ENCODE measurements at regions not wholly inside any gene's neighbourhood (a gene's known extent, or its start where the extent isn't known, plus 50 kb on each side); places are given as distances from the start of the nearest gene placed in this dataset.

DNA sequence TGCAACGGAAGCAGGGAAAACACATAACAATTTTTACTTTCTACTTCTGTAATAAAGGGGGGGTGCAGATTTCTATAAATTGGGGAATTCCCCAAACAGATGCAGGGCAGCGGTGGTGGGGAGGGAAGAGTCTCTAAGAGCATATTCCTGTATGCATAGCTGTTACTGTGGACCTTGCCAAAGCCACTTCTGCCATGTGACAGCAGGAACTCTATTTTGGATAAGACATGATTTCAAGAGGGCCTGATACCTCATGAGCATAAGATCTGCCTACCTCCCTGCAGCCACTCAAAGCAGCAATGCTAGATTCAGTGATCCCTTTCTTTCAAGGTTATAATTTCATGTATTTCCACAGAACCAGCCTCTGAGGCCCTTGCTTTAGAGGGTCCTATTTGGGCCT is 86.2 kb upstream of the CNKSR3 start:
- no peak for DNase-seq
- no peak overlapping the region for H3K27ac ChIP-seq
- intact Hi-C loops (cut with DNase I) = no loop called here
- no peaks in the 10 kb centered on the region for H3K4me1 ChIP-seq
- H3K9ac ChIP-seq (ENCODE audit: low read depth in 2 of 2, low read length in 2 of 2) = no peak overlapping the region
- no peaks in the 10 kb centered on the region for H3K27me3 ChIP-seq
- H3K4me3 ChIP-seq = no peak overlapping the region
- H3K9me3 ChIP-seq = no peaks in the 10 kb centered on the region
- TF ChIP-seq, protein P1, sequence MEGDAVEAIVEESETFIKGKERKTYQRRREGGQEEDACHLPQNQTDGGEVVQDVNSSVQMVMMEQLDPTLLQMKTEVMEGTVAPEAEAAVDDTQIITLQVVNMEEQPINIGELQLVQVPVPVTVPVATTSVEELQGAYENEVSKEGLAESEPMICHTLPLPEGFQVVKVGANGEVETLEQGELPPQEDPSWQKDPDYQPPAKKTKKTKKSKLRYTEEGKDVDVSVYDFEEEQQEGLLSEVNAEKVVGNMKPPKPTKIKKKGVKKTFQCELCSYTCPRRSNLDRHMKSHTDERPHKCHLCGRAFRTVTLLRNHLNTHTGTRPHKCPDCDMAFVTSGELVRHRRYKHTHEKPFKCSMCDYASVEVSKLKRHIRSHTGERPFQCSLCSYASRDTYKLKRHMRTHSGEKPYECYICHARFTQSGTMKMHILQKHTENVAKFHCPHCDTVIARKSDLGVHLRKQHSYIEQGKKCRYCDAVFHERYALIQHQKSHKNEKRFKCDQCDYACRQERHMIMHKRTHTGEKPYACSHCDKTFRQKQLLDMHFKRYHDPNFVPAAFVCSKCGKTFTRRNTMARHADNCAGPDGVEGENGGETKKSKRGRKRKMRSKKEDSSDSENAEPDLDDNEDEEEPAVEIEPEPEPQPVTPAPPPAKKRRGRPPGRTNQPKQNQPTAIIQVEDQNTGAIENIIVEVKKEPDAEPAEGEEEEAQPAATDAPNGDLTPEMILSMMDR (IDR thresholded peaks at IDR 0.05) = no peak
- H3K36me3 ChIP-seq = no peaks in the 10 kb centered on the region

DNA sequence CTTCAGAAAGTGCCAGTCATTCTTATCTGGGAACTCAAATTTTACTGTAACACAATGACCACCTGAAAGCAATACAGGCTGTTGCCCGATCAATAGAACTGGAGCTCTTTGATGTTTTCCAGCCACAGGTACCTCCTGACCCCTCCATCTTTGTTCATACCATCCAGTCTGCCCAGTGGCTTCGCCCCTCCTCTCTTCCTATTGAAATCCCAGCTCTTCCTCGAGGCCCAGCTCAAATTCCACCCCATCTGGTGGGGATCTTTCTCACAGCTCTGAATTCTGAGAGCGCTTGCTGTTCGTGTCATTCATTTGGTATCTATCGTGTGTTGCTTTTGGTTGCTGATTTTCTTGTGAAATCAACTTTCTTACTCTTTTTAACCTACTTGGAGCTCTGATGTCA is 87.9 kb upstream of the CNKSR3 start:
- H3K27me3 ChIP-seq = no peaks in the 10 kb centered on the region
- no peak overlapping the region for H3K4me3 ChIP-seq
- DNase-seq = no peak
- no peaks in the 10 kb centered on the region for H3K4me1 ChIP-seq
- intact Hi-C loops (cut with DNase I) = no loop called here
- no peaks in the 10 kb centered on the region for H3K36me3 ChIP-seq
- no peak overlapping the region for H3K9ac ChIP-seq (ENCODE audit: low read depth in 2 of 2, low read length in 2 of 2)
- TF ChIP-seq, protein P1 (IDR thresholded peaks at IDR 0.05) = no peak
- no peaks in the 10 kb centered on the region for H3K9me3 ChIP-seq
- no peak overlapping the region for H3K27ac ChIP-seq

DNA sequence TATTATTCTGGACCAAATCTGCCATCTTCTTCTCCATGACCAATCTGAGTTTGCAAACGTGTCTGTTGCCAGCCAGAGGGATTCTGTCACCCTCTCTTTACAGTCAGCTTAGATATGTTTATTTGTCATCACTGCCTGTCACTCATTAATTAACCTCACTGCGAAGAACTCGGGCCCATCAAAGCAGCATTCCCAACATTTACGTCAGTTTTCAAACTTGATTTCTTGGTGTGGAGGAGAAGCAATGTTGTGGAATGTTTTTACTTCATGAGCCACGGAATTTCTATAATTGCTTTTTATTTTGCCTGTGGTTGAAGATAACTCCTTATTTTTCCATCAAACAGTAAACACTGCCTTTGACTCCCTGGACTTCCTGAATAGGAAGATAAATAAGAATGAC is 91.8 kb upstream of the CNKSR3 start:
- H3K27me3 ChIP-seq = no peaks in the 10 kb centered on the region
- intact Hi-C loops (cut with DNase I) = no loop called here
- DNase-seq = no peak
- H3K27ac ChIP-seq = no peak overlapping the region
- H3K9ac ChIP-seq (ENCODE audit: low read depth in 2 of 2, low read length in 2 of 2) = no peak overlapping the region
- no peaks in the 10 kb centered on the region for H3K36me3 ChIP-seq
- H3K9me3 ChIP-seq = no peaks in the 10 kb centered on the region
- no peaks in the 10 kb centered on the region for H3K4me1 ChIP-seq
- no peak overlapping the region for H3K4me3 ChIP-seq
- TF ChIP-seq, protein P1 (IDR thresholded peaks at IDR 0.05) = no peak

DNA sequence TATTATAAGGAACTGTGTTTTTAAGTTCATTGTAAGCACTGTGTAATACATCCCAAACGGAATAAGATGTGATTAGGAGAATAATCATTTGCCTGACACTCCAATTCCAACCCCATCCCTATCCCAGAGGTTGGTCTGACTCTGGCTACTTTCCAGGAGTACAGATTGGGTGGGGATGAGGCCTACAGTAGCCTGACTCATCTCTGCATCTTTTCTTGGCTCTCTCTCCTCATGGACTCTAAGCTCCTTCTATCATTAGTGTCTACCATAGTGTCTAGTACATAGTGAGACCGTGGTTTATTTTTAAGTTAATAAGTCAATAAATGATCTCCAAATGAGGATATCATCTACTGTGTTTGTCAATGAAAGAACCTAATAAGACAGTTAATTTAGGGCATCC is 92.2 kb upstream of the CNKSR3 start:
- H3K4me3 ChIP-seq = no peak overlapping the region
- intact Hi-C loops (cut with DNase I) = no loop called here
- H3K9me3 ChIP-seq = no peaks in the 10 kb centered on the region
- DNase-seq = no peak
- no peaks in the 10 kb centered on the region for H3K4me1 ChIP-seq
- H3K27ac ChIP-seq = no peak overlapping the region
- TF ChIP-seq, protein P1 (IDR thresholded peaks at IDR 0.05) = no peak
- H3K9ac ChIP-seq (ENCODE audit: low read depth in 2 of 2, low read length in 2 of 2) = no peak overlapping the region
- no peaks in the 10 kb centered on the region for H3K27me3 ChIP-seq
- H3K36me3 ChIP-seq = no peaks in the 10 kb centered on the region

DNA sequence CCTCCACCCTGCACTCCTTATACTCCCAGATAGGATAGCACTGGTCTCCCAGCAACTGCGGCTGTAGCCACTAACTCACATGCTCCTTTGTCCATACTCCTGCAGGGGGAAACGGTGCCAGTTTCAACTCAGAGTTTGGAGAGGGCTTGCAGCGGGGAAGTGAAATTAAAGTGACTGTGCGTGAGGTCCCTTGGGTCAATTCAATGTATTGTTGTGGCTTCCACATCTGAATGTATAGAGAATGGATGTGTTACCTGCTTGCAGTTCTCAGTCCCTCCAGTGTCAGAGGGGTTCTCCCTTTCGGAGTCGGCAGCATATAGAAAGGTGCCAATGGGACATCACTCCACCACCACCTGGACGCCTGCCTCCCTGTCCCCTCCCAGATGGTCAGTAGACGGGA is 93.6 kb upstream of the CNKSR3 start:
- H3K9me3 ChIP-seq = no peaks in the 10 kb centered on the region
- H3K27ac ChIP-seq = no peak overlapping the region
- H3K27me3 ChIP-seq = no peaks in the 10 kb centered on the region
- intact Hi-C loops (cut with DNase I) = no loop called here
- no peak overlapping the region for H3K9ac ChIP-seq (ENCODE audit: low read depth in 2 of 2, low read length in 2 of 2)
- DNase-seq = no peak
- no peak overlapping the region for H3K4me3 ChIP-seq
- no peaks in the 10 kb centered on the region for H3K36me3 ChIP-seq
- no peaks in the 10 kb centered on the region for H3K4me1 ChIP-seq
- TF ChIP-seq, protein P1 (IDR thresholded peaks at IDR 0.05) = no peak

All from colonic mucosa (tissue), 4 donors.